ENCODE measurements at regions not wholly inside any gene's neighbourhood (a gene's known extent, or its start where the extent isn't known, plus 50 kb on each side); places are given as distances from the start of the nearest gene placed in this dataset.

GRCh38 chr5:5605170-5605764 lies 182.8 kb downstream of the ICE1 start:
- intact Hi-C loops (cut with DNase I): no loop called here
- Histone ChIP-seq H3K4me3 (ENCODE audit: low read length in 3 of 3) (no peak overlapping the region), H3K9me3 (ENCODE audit: control insufficient read depth in 2 of 3, insufficient read depth in 1 of 3, low read length in 3 of 3) (no peaks in the 10 kb centered on the region), H3K27me3 (ENCODE audit: control insufficient read depth, insufficient read depth, low read length) (no peaks in the 10 kb centered on the region), H3K27ac (ENCODE audit: low read depth in 2 of 2, low read length in 2 of 2) (no peak overlapping the region), H3K9ac (ENCODE audit: low read length in 3 of 3) (no peak overlapping the region), H3K4me1 (ENCODE audit: control insufficient read depth in 2 of 3, insufficient read depth in 2 of 3, low read depth in 1 of 3, low read length in 3 of 3) (no peaks in the 10 kb centered on the region), H3K36me3 (ENCODE audit: control insufficient read depth in 2 of 3, insufficient read depth in 3 of 3, low read length in 3 of 3) (no peaks in the 10 kb centered on the region)
- no peak for FAIRE-seq
- DNase-seq: no peak
- TF ChIP-seq CTCF (IDR thresholded peaks at IDR 0.05; ENCODE audit: borderline replicate concordance, extremely low read depth, insufficient read depth): no peak

GRCh38 chr5:5602554-5602953 lies 180.1 kb downstream of the ICE1 start:
- no peak for TF ChIP-seq CTCF (IDR thresholded peaks at IDR 0.05; ENCODE audit: borderline replicate concordance, extremely low read depth, insufficient read depth)
- intact Hi-C loops (cut with DNase I): no loop called here
- Histone ChIP-seq H3K4me1 (ENCODE audit: control insufficient read depth in 2 of 3, insufficient read depth in 2 of 3, low read depth in 1 of 3, low read length in 3 of 3) (no peaks in the 10 kb centered on the region), H3K36me3 (ENCODE audit: control insufficient read depth in 2 of 3, insufficient read depth in 3 of 3, low read length in 3 of 3) (no peaks in the 10 kb centered on the region), H3K27me3 (ENCODE audit: control insufficient read depth, insufficient read depth, low read length) (no peaks in the 10 kb centered on the region), H3K27ac (ENCODE audit: low read depth in 2 of 2, low read length in 2 of 2) (no peak overlapping the region), H3K9ac (ENCODE audit: low read length in 3 of 3) (no peak overlapping the region), H3K9me3 (ENCODE audit: control insufficient read depth in 2 of 3, insufficient read depth in 1 of 3, low read length in 3 of 3) (no peaks in the 10 kb centered on the region), H3K4me3 (ENCODE audit: low read length in 3 of 3) (no peak overlapping the region)
- DNase-seq: no peak
- no peak for FAIRE-seq

GRCh38 chr5:5598547-5599113 lies 176.2 kb downstream of the ICE1 start:
- intact Hi-C loops (cut with DNase I): no loop called here
- no peak overlapping the region for H3K4me3 ChIP-seq (ENCODE audit: low read length in 3 of 3)
- H3K4me1 ChIP-seq (ENCODE audit: control insufficient read depth in 2 of 3, insufficient read depth in 2 of 3, low read depth in 1 of 3, low read length in 3 of 3): no peaks in the 10 kb centered on the region
- H3K36me3 ChIP-seq (ENCODE audit: control insufficient read depth in 2 of 3, insufficient read depth in 3 of 3, low read length in 3 of 3): no peaks in the 10 kb centered on the region
- no peak overlapping the region for H3K9ac ChIP-seq (ENCODE audit: low read length in 3 of 3)
- H3K27me3 ChIP-seq (ENCODE audit: control insufficient read depth, insufficient read depth, low read length): no peaks in the 10 kb centered on the region
- H3K27ac ChIP-seq (ENCODE audit: low read depth in 2 of 2, low read length in 2 of 2): no peak overlapping the region
- DNase-seq (no peak), FAIRE-seq (no peak)
- H3K9me3 ChIP-seq (ENCODE audit: control insufficient read depth in 2 of 3, insufficient read depth in 1 of 3, low read length in 3 of 3): no peaks in the 10 kb centered on the region
- TF ChIP-seq CTCF (IDR thresholded peaks at IDR 0.05; ENCODE audit: borderline replicate concordance, extremely low read depth, insufficient read depth): no peak

- Histone ChIP-seq H3K4me3 (ENCODE audit: low read length in 3 of 3) (no peak overlapping the region), H3K4me1 (ENCODE audit: control insufficient read depth in 2 of 3, insufficient read depth in 2 of 3, low read depth in 1 of 3, low read length in 3 of 3) (no peaks in the 10 kb centered on the region), H3K9ac (ENCODE audit: low read length in 3 of 3) (no peak overlapping the region), H3K36me3 (ENCODE audit: control insufficient read depth in 2 of 3, insufficient read depth in 3 of 3, low read length in 3 of 3) (no peaks in the 10 kb centered on the region), H3K9me3 (ENCODE audit: control insufficient read depth in 2 of 3, insufficient read depth in 1 of 3, low read length in 3 of 3) (no peaks in the 10 kb centered on the region), H3K27ac (ENCODE audit: low read depth in 2 of 2, low read length in 2 of 2) (no peak overlapping the region), H3K27me3 (ENCODE audit: control insufficient read depth, insufficient read depth, low read length) (no peaks in the 10 kb centered on the region)
- DNase-seq (no peak), FAIRE-seq (no peak)
- intact Hi-C loops (cut with DNase I): no loop called here
- TF ChIP-seq CTCF (IDR thresholded peaks at IDR 0.05; ENCODE audit: borderline replicate concordance, extremely low read depth, insufficient read depth): no peak
Observed at GRCh38 chr5:5593391-5593790, 170.9 kb downstream of the ICE1 start.
